ENCODE measurements at regions not wholly inside any gene's neighbourhood (a gene's known extent, or its start where the extent isn't known, plus 50 kb on each side); places are given as distances from the start of the nearest gene placed in this dataset.

DNA sequence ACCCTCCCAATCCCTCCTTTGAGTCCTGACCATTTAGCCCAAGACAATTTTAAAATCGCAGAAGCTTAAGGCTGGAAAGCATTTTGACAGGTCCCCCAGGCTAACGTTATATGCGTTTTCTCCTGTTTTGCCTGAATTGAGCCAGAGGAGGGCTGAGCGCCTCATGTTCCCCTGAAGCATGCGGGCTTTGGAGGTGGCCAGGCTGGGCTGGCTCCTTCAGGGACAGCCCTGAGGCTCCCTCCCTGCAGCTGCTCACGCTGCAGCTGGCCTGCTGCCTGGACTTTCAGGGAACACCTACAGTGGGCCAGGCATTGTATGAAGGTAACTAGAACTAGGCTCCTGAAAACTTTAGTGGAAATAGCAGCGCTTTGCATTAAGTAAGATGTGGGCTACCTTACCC is 179.2 kb downstream of the ACKR3 start:
- Histone ChIP-seq H3K9me3 (no peaks in the 10 kb centered on the region), H3K36me3 (replicated peaks in 1 of 2; ENCODE audit: control insufficient read depth in 1 of 2, insufficient read depth in 2 of 2, low read length in 1 of 2) (no peaks in the 10 kb centered on the region), H3K4me2 (no peak overlapping the region), H2AFZ (ENCODE audit: low read depth) (no peak overlapping the region), H3K27ac (ENCODE audit: low read depth in 2 of 2, low read length in 1 of 2) (no peak overlapping the region), H3K27me3 (ENCODE audit: insufficient read depth) (peaks cover 4% of the 10 kb centered on the region; the same call in 1 of the 2 replicates), H3K9me2 (no peaks in the 10 kb centered on the region), H3F3A (replicated peaks; ENCODE audit: insufficient read depth) (peaks cover 3% of the 10 kb centered on the region), H4K20me1 (ENCODE audit: insufficient read depth) (peaks cover 3% of the 10 kb centered on the region; the same call in 1 of the 2 replicates), H3K4me3 (ENCODE audit: low read depth in 2 of 2, low read length in 1 of 2) (no peak overlapping the region), H3K79me2 (ENCODE audit: insufficient read depth) (no peaks in the 10 kb centered on the region), H3K9ac (no peak overlapping the region), H3K4me1 (ENCODE audit: control insufficient read depth in 1 of 2, insufficient read depth in 2 of 2, low read depth in 1 of 2, low read length in 1 of 2) (peaks cover 0 to 6% of the 10 kb centered on the region in 2 experiments; a peak in 1 of 4 replicates)
- no peak for TF ChIP-seq GABPA (IDR thresholded peaks at IDR 0.05; ENCODE audit: low read depth)
- TF ChIP-seq TEAD4 (IDR thresholded peaks at IDR 0.05; ENCODE audit: borderline replicate concordance, insufficient read depth): no peak
- no peak for TF ChIP-seq EZH2phosphoT487 (IDR thresholded peaks at IDR 0.05; ENCODE audit: borderline replicate concordance, low read depth)
- TF ChIP-seq RAD21 (IDR thresholded peaks at IDR 0.05; ENCODE audit: low read length): no peak
- no peak for TF ChIP-seq SMC3 (IDR thresholded peaks at IDR 0.05; ENCODE audit: low read depth, low read length)
- TF ChIP-seq, protein P1, sequence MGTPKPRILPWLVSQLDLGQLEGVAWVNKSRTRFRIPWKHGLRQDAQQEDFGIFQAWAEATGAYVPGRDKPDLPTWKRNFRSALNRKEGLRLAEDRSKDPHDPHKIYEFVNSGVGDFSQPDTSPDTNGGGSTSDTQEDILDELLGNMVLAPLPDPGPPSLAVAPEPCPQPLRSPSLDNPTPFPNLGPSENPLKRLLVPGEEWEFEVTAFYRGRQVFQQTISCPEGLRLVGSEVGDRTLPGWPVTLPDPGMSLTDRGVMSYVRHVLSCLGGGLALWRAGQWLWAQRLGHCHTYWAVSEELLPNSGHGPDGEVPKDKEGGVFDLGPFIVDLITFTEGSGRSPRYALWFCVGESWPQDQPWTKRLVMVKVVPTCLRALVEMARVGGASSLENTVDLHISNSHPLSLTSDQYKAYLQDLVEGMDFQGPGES (IDR thresholded peaks at IDR 0.05; ENCODE audit: low read depth, low read length): no peak
- no peak for TF ChIP-seq RXRA (IDR thresholded peaks at IDR 0.05; ENCODE audit: borderline replicate concordance, low read depth)
- TF ChIP-seq TAF1 (IDR thresholded peaks at IDR 0.05; ENCODE audit: borderline replicate concordance, low read depth, low read length): no peak
- TF ChIP-seq, protein P2, sequence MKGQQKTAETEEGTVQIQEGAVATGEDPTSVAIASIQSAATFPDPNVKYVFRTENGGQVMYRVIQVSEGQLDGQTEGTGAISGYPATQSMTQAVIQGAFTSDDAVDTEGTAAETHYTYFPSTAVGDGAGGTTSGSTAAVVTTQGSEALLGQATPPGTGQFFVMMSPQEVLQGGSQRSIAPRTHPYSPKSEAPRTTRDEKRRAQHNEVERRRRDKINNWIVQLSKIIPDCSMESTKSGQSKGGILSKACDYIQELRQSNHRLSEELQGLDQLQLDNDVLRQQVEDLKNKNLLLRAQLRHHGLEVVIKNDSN (IDR thresholded peaks at IDR 0.05; ENCODE audit: borderline replicate concordance, low read depth): no peak
- no peak for DNase-seq
- POLR2A ChIA-PET: no interaction called here
- CTCF ChIA-PET: no interaction called here
- WGBS (ENCODE audit: low lambda C conversion rate): 65% methylated on average over 6 of the region's 7 CpGs

DNA sequence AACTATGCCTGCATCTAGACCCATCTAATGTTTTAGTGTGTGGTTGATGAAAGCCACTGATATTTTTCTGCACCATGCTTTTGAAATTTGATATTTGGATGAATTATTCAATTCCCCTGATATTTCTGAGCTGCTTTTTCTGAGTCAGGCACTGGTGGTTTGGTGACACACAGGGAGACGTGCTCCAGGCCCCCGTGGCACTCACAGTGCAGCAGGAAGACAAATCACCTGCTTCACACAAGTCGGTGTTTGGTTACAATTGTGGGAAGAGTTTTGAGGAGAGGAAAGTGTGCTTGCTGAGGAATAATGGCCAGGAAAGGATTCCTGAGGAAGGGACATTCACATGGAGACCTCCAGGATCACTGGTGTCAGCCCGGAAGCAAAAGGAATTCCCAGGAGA is 179.7 kb downstream of the ACKR3 start:
- 18% methylated on average over 4 of the region's 4 CpGs for WGBS (ENCODE audit: low lambda C conversion rate)
- Histone ChIP-seq H3K36me3 (replicated peaks in 1 of 2; ENCODE audit: control insufficient read depth in 1 of 2, insufficient read depth in 2 of 2, low read length in 1 of 2) (no peaks in the 10 kb centered on the region), H3K9ac (no peak overlapping the region), H3K4me3 (ENCODE audit: low read depth in 2 of 2, low read length in 1 of 2) (no peak overlapping the region), H3K27ac (ENCODE audit: low read depth in 2 of 2, low read length in 1 of 2) (no peak overlapping the region), H3K9me3 (no peaks in the 10 kb centered on the region), H3K27me3 (ENCODE audit: insufficient read depth) (peaks cover 7% of the 10 kb centered on the region; the same call in 1 of the 2 replicates), H3K9me2 (no peaks in the 10 kb centered on the region), H3F3A (replicated peaks; ENCODE audit: insufficient read depth) (no peaks in the 10 kb centered on the region), H4K20me1 (ENCODE audit: insufficient read depth) (no peaks in the 10 kb centered on the region), H3K4me1 (ENCODE audit: control insufficient read depth in 1 of 2, insufficient read depth in 2 of 2, low read depth in 1 of 2, low read length in 1 of 2) (peaks cover 0 to 6% of the 10 kb centered on the region in 2 experiments; a peak in 1 of 4 replicates), H3K79me2 (ENCODE audit: insufficient read depth) (no peaks in the 10 kb centered on the region), H3K4me2 (no peak overlapping the region), H2AFZ (ENCODE audit: low read depth) (no peak overlapping the region)
- ChIA-PET CTCF (no interaction called here), POLR2A (no interaction called here)
- DNase-seq: no peak
- no peak for TF ChIP-seq RAD21 (IDR thresholded peaks at IDR 0.05; ENCODE audit: low read length)
- TF ChIP-seq EP300 (IDR thresholded peaks at IDR 0.05; ENCODE audit: borderline replicate concordance in 1 of 2, low read depth in 1 of 2, low read length in 1 of 2): peak in 1 of 2 experiments; percentile 43; a peak in 1 of 4 replicates
- TF ChIP-seq, protein P3, sequence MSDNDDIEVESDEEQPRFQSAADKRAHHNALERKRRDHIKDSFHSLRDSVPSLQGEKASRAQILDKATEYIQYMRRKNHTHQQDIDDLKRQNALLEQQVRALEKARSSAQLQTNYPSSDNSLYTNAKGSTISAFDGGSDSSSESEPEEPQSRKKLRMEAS (IDR thresholded peaks at IDR 0.05; ENCODE audit: low read depth): peak; percentile 25; the same call in 1 of the 2 replicates
- no peak for TF ChIP-seq GATA2 (CRISPR knock-in tag; IDR thresholded peaks at IDR 0.05)
- peak; percentile 31; the same call in 1 of the 2 replicates for TF ChIP-seq POLR2AphosphoS5 (IDR thresholded peaks at IDR 0.05; ENCODE audit: low read depth, low read length)
- TF ChIP-seq JUND (IDR thresholded peaks at IDR 0.05): peak; percentile 66
- TF ChIP-seq TEAD4 (IDR thresholded peaks at IDR 0.05; ENCODE audit: borderline replicate concordance, insufficient read depth): peak; percentile 57; the same call in 1 of the 2 replicates
- peak; percentile 91 for TF ChIP-seq TCF12 (IDR thresholded peaks at IDR 0.05)
- TF ChIP-seq MEF2A (IDR thresholded peaks at IDR 0.05; ENCODE audit: borderline replicate concordance, low read depth): no peak
- TF ChIP-seq GABPA (IDR thresholded peaks at IDR 0.05; ENCODE audit: low read depth): no peak
- peak; percentile 49; the same call in 1 of the 2 replicates for TF ChIP-seq NFIC (IDR thresholded peaks at IDR 0.05; ENCODE audit: borderline replicate concordance)
- TF ChIP-seq, protein P4, sequence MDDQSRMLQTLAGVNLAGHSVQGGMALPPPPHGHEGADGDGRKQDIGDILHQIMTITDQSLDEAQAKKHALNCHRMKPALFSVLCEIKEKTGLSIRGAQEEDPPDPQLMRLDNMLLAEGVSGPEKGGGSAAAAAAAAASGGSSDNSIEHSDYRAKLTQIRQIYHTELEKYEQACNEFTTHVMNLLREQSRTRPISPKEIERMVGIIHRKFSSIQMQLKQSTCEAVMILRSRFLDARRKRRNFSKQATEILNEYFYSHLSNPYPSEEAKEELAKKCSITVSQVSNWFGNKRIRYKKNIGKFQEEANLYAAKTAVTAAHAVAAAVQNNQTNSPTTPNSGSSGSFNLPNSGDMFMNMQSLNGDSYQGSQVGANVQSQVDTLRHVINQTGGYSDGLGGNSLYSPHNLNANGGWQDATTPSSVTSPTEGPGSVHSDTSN (IDR thresholded peaks at IDR 0.05): peak; percentile 88
- TF ChIP-seq FOSL2 (IDR thresholded peaks at IDR 0.05; ENCODE audit: borderline replicate concordance, low read depth): peak; percentile 35; the same call in 1 of the 2 replicates
